ENCODE measurements at regions not wholly inside any gene's neighbourhood (a gene's known extent, or its start where the extent isn't known, plus 50 kb on each side); places are given as distances from the start of the nearest gene placed in this dataset.

- TF ChIP-seq FOXM1 (IDR thresholded peaks at IDR 0.05; ENCODE audit: borderline replicate concordance, low read depth) (no peak), MAX (IDR thresholded peaks at IDR 0.05) (no peak), CEBPB (IDR thresholded peaks at IDR 0.05) (no peak), EGR1 (IDR thresholded peaks at IDR 0.05) (no peak), TEAD4 (IDR thresholded peaks at IDR 0.05) (no peak), CREB1 (IDR thresholded peaks at IDR 0.05; ENCODE audit: low read depth) (no peak), TAF1 (IDR thresholded peaks at IDR 0.05; ENCODE audit: low read depth) (no peak), EP300 (IDR thresholded peaks at IDR 0.05; ENCODE audit: borderline replicate concordance) (no peak), REST (IDR thresholded peaks at IDR 0.05; ENCODE audit: low read depth) (no peak), USF1 (IDR thresholded peaks at IDR 0.05) (no peak), YY1 (IDR thresholded peaks at IDR 0.05; ENCODE audit: low read depth) (no peak)
Observed at GRCh38 chr10:62996516-62996915, 136.6 kb upstream of the NRBF2 start.
